ENCODE measurements at regions not wholly inside any gene's neighbourhood (a gene's known extent, or its start where the extent isn't known, plus 50 kb on each side); places are given as distances from the start of the nearest gene placed in this dataset.

GRCh38 chr3:155029941-155030340 lies 50.2 kb upstream of the MME start:
- no peak for DNase-seq (ENCODE audit: low spot score)

GRCh38 chr3:155026999-155027591 lies 53.0 kb upstream of the MME start:
- DNase-seq (ENCODE audit: low spot score): no peak

GRCh38 chr3:155024006-155024638 lies 56.0 kb upstream of the MME start:
- DNase-seq (ENCODE audit: low spot score): no peak

- DNase-seq (ENCODE audit: low spot score): no peak
Observed at GRCh38 chr3:155022896-155023295, 57.2 kb upstream of the MME start.

- DNase-seq (ENCODE audit: low spot score): no peak
Observed at GRCh38 chr3:155019575-155019974, 60.5 kb upstream of the MME start.

- no peak for DNase-seq (ENCODE audit: low spot score)
Observed at GRCh38 chr3:155018621-155019330, 61.3 kb upstream of the MME start.

DNA sequence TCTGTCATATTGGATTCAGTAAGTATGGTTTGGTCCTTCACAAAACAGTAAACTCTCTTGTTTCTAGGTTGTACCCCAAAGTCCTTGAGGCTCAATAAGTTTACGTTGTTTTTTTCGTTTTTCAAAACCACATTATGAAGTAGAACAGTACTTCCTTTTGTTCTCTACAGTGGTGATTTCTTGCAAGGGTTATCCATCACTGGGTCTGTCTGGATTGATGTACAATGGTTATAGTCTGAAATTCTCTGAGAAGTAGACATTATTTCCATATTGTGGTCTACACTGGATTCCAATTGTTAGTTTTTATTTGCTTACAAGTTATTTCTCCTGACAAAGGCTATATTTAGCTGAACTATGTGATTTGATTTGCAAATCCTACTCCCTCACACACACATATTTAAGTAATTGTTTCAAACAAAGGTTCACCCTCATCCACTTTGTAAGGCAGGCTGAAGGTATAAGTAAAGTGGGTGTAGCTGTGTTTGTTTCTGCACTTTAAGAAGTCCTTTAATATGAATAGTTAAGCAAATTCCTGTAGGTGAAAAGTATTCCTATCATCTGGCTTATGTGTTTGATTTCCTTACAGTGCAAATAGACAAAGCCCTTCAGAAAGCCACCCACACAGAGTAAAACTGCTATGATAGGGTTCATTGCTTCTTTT lies 64.2 kb upstream of the MME start:
- DNase-seq (ENCODE audit: low spot score): peak; percentile 64

DNA sequence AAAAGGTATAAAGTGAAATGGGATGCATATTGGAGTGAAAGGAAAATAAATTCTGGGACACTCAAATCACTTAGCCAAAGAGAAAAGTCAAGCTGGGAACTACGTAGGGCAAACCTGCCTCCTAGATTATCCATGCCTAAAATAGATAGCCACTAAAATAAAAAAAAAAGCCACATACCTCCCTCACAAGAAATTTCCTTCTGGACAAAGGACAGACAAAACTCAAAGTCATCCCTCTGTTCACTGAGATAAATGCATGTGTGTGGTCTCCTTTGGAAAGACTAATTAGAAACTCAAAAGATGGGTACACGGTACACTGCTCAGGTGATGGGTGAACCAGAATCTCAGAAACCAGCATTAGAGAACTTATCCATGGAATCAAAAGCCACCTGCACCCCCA lies 65.2 kb upstream of the MME start:
- no peak for DNase-seq (ENCODE audit: low spot score)

- no peak for DNase-seq (ENCODE audit: low spot score)
Observed at GRCh38 chr3:155013427-155013826, 66.7 kb upstream of the MME start.

- no peak for DNase-seq (ENCODE audit: low spot score)
Observed at GRCh38 chr3:155012584-155012983, 67.5 kb upstream of the MME start.

DNA sequence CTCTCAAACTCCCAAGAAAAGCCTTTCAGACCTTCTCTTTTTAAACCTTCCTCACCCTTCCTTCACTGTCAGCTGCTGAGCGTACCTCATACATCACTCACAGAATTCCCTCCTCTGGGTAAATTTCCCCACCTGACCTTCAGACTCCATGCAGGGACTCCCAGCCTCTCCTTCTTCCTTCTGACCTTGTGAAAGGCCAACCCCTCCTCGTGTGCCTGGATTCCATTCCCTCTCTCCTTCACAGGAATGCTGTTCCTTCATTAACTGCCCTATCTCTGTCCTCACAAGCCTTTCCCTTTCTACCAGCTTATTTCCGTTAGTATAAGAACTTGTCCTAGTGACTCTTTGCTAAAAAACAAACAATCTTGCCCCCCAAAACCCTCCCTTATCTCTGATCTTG lies 69.7 kb upstream of the MME start:
- no peak for DNase-seq (ENCODE audit: low spot score)

DNA sequence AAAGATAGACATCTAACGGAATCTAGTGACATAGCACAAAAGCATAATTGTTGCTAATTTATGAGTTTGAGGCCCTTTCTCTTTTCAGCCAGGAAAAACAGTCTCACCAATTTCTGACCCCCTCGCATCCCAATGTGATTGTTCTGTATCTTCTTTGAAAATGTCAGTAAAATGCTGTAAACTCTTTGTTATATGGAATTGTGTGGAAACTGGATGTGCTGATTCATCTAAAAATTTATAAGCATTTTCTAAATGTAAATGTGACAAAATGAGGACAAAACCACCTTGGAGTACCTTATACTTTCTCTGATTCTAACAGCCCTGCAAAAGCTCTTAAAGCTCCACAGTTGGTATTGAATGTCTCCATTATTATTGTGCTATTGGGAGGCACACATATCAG lies 70.9 kb upstream of the MME start:
- DNase-seq (ENCODE audit: low spot score): no peak

GRCh38 chr3:155007729-155008128 lies 72.4 kb upstream of the MME start:
- no peak for DNase-seq (ENCODE audit: low spot score)

DNA sequence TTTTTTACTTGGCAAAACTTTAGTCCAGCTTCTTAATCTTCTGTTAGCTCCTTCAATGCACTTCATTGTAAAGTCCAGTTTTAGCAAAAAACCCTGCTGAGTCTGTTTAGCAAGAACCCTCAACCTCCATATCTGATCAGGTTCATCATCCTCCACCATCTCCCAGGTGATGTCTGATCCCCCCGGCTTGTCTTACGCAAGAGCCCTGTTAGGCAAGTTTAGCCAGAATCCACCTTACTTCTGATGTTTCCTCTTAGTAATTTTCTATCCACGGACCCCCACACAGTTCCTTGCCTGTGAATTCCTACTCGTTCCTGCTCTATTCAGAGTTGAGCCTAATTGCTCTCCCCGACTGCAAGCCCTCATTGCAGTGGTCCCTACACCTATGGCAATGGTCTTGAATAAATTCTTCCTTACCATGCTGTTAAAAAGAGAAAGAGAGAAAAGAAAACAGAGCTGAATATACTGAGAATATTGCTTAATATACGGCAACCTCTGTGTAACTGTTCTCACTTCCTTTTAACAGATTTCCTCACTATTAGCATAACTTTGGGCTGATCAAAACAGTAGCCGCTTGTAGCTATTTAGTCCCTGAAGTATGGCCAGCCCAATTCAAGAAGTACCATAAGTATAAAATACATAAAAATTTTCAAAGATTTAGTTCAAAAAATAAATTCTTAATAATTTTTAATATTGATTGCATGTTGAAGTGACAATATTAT lies 78.7 kb upstream of the MME start:
- no peak for DNase-seq (ENCODE audit: low spot score)

GRCh38 chr3:154992655-154993054 lies 87.5 kb upstream of the MME start:
- no peak for DNase-seq (ENCODE audit: low spot score)

GRCh38 chr3:154990543-154990942 lies 89.6 kb upstream of the MME start:
- no peak for DNase-seq (ENCODE audit: low spot score)

GRCh38 chr3:154987846-154988245 lies 92.3 kb upstream of the MME start:
- DNase-seq (ENCODE audit: low spot score): no peak

- no peak for DNase-seq (ENCODE audit: low spot score)
Observed at GRCh38 chr3:154981664-154982063, 98.5 kb upstream of the MME start.

DNA sequence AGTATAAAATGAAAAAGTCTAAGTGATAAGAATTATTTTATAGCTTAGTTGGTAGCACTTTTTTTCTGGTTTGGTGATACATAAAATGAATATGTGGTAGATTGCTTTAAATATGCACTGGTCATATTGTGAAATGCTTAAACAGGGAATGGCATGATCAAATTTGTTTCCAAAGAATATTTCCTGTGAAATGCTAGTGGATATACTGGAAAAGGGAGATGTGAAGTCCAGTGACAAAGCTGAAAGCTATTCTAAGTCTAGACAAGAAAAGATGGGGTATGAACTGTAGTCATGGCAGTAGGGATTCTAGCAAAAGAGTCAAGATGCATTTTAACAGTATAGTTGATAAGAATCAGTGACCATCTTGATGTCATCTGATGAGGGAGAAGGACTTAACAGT lies 98.9 kb upstream of the MME start:
- no peak for DNase-seq (ENCODE audit: low spot score)

DNA sequence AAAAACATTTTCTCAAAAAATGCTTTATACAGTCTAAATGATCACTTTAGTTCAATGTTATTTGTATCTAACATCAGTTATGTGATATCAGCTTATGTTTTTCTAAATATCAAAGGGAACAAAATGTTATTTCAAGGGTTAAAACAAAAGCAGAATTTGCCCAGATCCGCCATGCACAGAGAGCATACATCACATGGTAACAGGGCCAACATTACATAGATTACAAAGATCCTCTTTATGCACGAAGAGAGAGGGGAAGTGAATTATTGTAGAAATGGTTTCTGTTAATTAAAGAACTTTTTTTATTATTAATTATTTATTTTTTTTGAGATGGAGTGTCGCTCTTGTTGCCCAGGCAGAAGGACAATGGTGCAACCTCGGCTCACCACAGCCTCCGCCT lies 100.8 kb upstream of the MME start:
- peak; percentile 32 for DNase-seq (ENCODE audit: low spot score)

DNA sequence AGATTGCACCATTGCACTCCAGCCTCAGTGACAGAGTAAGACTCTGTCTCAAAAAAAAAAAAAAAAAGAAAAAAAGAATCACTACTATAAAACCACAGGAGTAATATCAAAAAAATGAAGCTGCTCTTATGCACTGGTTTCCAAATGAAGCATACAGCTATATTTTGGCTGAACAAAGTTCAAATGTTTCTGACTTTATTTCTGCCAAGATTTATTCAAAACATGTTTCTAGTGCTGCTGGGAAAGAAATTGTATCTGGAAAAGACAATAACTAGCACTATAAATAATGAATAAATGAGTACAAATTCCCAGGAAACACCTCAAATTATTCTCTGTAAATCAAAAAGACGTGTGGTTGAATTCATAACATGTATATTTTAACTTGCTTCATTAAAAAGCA lies 102.5 kb upstream of the MME start:
- no peak for DNase-seq (ENCODE audit: low spot score)
